ENCODE measurements at regions not wholly inside any gene's neighbourhood (a gene's known extent, or its start where the extent isn't known, plus 50 kb on each side); places are given as distances from the start of the nearest gene placed in this dataset.
"Not testable (repeated sequence)": the region's sequence is repeated elsewhere in the genome, so short reads cannot be mapped to it uniquely, and the experiment has no call there.

GRCh38 chr6:156450421-156450820 is 326.8 kb upstream of the ARID1B start:
- DNase-seq (ENCODE audit: low read depth), result no peak

GRCh38 chr6:156449569-156449968 is 327.6 kb upstream of the ARID1B start:
- DNase-seq (ENCODE audit: low read depth), result no peak

- DNase-seq (ENCODE audit: low read depth), result no peak
These were observed 328.1 kb upstream of the ARID1B start for GRCh38 chr6:156449128-156449527.

DNA sequence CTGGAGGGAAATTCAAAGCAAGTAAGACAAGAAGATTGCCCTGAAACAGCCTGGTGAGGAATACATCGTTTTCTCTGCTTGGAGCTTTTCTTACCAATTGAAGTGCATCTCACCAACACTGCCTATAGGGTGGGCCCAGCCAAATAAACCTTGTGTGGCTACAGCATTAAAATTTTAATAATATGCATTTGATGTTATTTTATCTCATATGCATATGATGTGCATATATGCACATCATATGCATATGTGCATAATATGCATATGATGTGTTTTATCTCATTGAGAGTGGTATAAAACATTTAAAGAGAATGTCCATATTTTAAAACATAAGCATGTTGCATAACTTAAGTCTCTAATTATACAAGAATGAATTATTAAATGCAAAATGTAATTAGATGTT is 328.6 kb upstream of the ARID1B start:
- DNase-seq (ENCODE audit: low read depth), result no peak

DNA sequence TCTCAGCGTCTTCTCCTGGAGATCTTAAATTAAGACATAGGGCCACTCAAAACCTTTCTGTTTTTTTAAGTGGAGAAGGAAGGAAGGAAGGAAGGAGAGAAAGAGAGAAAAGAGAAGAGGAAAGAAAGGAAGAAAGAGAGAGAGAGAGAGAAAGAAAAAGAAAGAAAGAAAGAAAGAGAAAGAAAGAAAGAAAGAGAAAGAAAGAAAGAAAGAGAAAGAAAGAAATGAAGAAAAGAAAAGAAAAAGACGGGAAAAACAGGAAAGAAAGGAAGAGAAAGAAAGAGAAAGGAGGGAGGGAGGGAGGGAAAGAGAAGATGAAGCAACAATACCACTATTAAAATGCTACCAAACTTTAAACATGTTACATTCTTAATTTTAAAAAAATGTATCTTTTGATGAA is 336.5 kb upstream of the ARID1B start:
- DNase-seq (ENCODE audit: low read depth), result no peak

- DNase-seq (ENCODE audit: low read depth), result no peak
These were observed 338.7 kb upstream of the ARID1B start for GRCh38 chr6:156438350-156438923.

GRCh38 chr6:156437121-156437879 is 339.9 kb upstream of the ARID1B start:
- no peak for DNase-seq (ENCODE audit: low read depth)

- no peak for DNase-seq (ENCODE audit: low read depth)
These were observed 342.4 kb upstream of the ARID1B start for GRCh38 chr6:156434795-156435190.

DNA sequence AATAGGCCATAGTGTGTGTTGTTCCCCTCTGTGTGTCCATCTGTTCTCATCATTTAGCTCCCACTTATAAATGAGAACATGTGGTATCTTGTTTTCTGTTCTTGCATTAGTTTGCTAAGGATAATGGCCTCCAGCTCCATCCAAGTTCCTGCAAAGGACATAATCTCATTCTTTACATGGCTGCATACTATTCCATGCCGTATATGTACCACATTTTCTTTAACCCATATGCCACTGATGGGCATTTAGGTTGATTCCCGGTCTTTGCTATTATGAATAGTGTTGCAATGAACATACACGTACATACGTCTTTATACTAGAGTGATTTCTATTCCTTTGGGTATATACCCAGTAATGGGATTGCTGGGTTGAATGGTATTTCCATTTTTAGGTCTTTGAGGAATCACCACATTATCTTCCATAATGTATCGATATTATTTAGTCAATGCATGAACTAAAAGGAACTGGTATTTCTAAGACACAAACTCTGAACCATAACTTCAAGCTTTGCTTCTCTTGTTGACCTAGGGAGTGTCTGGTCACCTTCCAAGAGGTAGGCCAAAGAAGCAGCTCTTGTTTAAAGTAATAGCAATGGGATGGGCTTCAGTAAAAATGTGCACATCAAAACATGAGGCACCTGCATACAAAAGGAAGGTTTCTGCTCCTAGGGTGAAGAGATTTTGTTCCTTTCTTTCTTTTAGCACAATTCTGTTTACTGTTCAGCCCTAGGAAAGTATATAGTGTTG is 343.0 kb upstream of the ARID1B start:
- DNase-seq (ENCODE audit: low read depth), result no peak

DNA sequence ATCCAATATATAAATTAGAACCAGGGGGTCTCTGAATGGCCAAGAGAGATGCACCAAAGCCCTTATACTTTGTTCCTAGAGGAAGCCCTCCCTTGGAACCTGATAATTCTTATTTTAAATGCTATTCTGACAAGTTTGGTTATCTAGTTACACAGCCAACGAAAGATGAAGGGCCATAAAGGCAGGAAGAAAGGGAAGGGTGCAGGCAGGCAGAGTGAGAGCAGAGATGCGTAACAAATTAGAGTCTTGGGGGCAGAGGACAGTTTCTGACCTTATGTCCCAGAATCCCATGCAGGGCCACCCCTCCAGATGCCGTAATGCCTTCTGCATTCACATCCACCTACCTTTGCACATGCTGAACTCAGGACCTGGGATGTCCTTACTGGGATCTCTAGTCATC is 344.6 kb upstream of the ARID1B start:
- no peak for DNase-seq (ENCODE audit: low read depth)

GRCh38 chr6:156430386-156430785 is 346.8 kb upstream of the ARID1B start:
- DNase-seq (ENCODE audit: low read depth), result no peak

GRCh38 chr6:156427345-156427744 is 349.8 kb upstream of the ARID1B start:
- peak; percentile 49 for DNase-seq (ENCODE audit: low read depth)

DNA sequence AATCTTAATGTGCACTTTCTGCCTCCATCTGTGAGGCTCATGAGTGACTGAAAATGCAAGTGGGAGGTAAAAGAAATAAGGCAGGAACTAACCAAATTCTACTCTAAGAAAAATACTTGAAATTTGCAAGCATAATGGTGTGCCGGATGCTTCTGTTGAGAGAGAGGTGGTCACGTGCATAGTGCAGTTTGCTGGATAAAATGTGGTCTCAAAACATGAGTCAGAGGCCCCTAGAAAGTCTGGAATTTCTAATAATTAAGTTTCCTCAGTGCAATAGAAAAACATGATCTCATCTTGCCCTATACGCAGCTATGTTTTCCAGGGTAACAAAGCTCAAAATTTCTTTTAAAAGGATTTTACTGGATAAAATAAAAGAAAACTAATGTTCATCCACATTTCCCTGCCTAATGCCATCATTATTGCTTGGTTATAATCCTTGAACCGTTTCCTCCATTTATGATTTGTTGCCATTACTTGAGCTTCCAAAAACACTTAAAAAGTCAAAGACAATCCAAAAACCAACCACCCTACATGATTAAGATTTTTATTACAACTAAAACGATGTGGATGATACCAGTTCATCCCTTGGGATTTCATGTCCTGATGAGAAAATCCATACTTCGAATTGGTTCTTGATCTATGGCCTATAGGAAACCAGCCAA is 351.7 kb upstream of the ARID1B start:
- DNase-seq (ENCODE audit: low read depth), result peak; percentile 21

GRCh38 chr6:156423829-156424228 is 353.3 kb upstream of the ARID1B start:
- no peak for DNase-seq (ENCODE audit: low read depth)

DNA sequence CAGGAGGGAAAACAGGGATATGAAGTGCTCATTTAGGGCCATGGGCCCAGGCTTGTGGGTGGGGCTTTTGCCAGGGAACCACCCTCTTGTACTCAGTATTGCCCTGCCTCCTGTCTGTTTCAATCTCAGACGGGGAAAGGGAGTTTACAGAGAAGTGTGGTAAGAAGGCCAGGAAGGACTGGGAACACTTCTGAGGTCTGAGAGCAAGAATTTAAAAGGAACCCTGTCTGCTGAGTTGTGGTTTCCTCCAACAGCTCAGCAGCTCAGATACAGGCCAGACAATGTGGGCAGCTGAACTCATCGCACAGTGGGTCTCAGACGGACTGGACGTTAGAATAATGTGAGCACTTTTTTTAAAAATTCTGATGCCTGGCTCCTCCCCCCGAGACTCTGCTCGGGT is 354.1 kb upstream of the ARID1B start:
- DNase-seq (ENCODE audit: low read depth), result no peak

GRCh38 chr6:156421933-156422332 is 355.2 kb upstream of the ARID1B start:
- DNase-seq (ENCODE audit: low read depth), result no peak

DNA sequence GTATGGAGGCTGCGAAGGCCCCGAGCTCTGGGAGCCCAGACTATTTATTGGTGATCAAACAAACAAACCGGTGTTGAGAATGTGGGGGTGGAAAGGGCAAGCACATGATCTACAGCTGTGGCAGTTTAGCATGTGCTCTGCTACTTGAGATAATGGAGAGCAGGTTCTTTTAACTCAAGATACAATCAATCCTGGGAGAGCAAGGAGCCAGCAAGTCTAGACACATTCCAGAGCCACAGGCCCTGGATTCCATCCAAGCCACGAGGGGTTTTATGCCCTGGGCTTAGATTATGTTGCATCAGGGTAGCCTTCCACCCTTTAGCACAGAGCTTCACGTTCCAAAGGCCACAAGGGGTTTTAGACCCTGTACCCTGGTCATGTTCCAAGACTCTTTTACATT is 355.9 kb upstream of the ARID1B start:
- not testable (repeated sequence) for DNase-seq (ENCODE audit: low read depth)

- DNase-seq (ENCODE audit: low read depth), result no peak
These were observed 356.8 kb upstream of the ARID1B start for GRCh38 chr6:156420172-156420993.

DNA sequence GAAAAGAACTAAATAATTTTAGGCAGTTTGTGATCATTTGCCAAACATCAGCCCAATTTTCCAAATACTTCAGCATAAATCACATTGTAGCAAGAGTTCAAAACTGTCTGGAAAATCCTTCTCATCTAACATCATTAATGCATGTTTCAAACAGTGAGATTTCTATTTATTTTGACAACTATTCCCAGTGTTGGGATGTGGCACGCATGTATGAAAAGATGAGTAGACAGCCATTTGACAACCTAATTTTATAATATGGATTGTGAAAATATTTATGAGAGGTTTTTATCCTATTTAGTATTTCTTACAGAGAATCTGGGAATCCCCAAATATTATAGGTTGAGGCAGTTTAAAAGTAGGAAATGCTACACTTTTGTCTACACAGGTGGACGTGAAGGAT is 357.6 kb upstream of the ARID1B start:
- DNase-seq (ENCODE audit: low read depth), result no peak

- DNase-seq (ENCODE audit: low read depth), result no peak
These were observed 358.9 kb upstream of the ARID1B start for GRCh38 chr6:156418253-156418652.

DNA sequence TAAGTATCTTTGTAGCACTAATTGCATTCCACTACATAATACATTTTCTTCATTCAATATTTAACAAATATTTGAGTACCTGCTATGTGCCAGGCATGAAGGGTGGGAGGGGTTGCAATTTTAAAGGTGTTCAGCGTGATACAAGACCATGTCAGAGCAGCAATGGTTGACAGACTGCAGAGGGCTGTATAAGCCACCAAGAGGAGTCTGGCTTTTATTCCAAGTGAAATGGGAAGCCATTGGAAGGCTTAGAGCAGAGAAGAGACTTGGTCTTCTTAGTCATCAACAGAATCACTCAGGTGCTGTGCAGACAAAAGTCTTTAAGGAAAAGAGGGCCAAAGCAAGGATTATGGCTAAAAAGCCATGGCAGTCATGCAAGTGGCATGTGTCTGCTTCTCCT is 360.8 kb upstream of the ARID1B start:
- DNase-seq (ENCODE audit: low read depth), result no peak

DNA sequence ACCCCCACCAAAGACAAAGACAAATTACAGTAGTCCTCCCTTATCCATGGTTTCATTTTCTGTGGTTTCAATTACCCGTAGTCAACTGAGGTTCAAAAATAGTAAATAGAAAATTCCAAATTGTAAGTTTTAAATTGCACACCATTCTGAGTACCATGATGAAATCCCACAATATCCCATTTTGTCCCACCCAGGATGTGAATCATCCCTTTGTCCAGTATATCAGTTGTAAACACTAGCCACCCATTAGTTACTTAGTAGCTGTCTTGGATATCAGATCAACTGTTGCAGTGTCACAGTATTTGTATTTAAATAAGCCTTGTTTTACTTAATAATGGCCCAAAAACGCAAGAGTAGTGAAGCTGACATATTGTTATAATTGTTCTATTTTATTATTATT is 364.0 kb upstream of the ARID1B start:
- DNase-seq (ENCODE audit: low read depth), result no peak
